Uterus (tissue), 2 donors: ENCODE measurements at regions not wholly inside any gene's neighbourhood (a gene's known extent, or its start where the extent isn't known, plus 50 kb on each side); places are given as distances from the start of the nearest gene placed in this dataset.

Source experiments
- CTCF ChIP-seq, 4 experiments: fragments of 200-600 bp in 2 of 4; fragments of 450-650 bp in 2 of 4; sonication (generic) in 2 of 4; IDR thresholded peaks; one replicate each; pipeline ENCODE4 v1.5.1; 2016 to 2019; ENCODE audit warnings: antibody characterized with exemption in 4 of 4, mild to moderate bottlenecking in 2 of 4, moderate library complexity in 1 of 4
- POLR2A ChIP-seq, 2 donors: fragments of 450-650 bp; IDR thresholded peaks; one replicate each; pipeline ENCODE4 v1.6.1; 2016; ENCODE audit warnings: antibody characterized with exemption in 2 of 2, mild to moderate bottlenecking in 1 of 2, moderate library complexity in 1 of 2

DNA sequence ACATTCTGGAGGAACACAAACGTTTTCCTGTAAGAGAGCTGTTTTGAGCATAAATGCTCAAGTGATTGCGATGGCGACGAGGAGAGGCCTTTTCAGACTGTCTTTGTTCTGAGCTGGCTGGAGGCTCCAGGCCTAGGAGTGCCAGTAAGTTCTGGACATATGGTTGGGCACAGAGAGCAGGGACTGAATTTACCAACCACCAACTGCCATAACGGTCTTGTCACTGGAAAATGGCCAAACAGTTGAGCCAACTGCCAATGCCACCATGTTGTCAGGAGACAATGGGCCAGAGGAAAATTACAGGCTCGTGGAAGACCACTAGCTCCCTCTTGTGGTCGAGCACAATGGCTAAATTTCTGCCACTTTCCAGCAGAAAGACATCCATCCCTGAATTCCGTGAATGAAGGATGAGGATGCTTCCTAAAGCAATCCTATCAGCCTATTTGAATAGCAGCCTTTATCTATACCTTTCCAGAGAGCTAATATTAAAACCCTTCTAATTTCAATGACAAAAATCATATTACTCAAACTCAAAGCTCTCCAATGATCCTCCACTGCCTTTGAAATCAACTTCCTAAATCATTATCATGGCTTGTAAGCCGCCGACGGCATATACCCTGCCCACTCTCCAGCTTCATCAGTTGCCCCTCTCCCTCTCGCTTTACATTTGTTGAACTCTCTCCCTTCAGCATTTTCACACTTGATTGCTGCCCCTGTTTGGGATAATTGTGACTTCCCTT is 66.9 kb upstream of the GLIS3 start:
- TF ChIP-seq CTCF (IDR thresholded peaks at IDR 0.05), result peak; percentile 6 to 27 (median 19)
- no peak for TF ChIP-seq POLR2A (IDR thresholded peaks at IDR 0.05)
